ENCODE measurements at regions not wholly inside any gene's neighbourhood (a gene's known extent, or its start where the extent isn't known, plus 50 kb on each side); places are given as distances from the start of the nearest gene placed in this dataset.

GRCh38 chr1:191671236-191671635 is 487.0 kb upstream of the RGS18 start:
- no peak overlapping the region for H3K27ac Mint-ChIP-seq
- no peaks in the 10 kb centered on the region for H3K4me1 Mint-ChIP-seq (ENCODE audit: low read depth in 2 of 2)
- H3K36me3 Mint-ChIP-seq, result no peaks in the 10 kb centered on the region
- peaks cover 6% of the 10 kb centered on the region for H3K9me3 Mint-ChIP-seq
- no peak for DNase-seq (ENCODE audit: low spot score)
- no peak overlapping the region for H3K4me3 Mint-ChIP-seq
- H3K27me3 Mint-ChIP-seq, result no peaks in the 10 kb centered on the region
- ATAC-seq, result no peak

GRCh38 chr1:191674626-191675179 is 483.6 kb upstream of the RGS18 start:
- no peaks in the 10 kb centered on the region for H3K4me1 Mint-ChIP-seq (ENCODE audit: low read depth in 2 of 2)
- no peak overlapping the region for H3K27ac Mint-ChIP-seq
- DNase-seq (ENCODE audit: low spot score) (no peak), ATAC-seq (no peak)
- no peak overlapping the region for H3K4me3 Mint-ChIP-seq
- no peaks in the 10 kb centered on the region for H3K36me3 Mint-ChIP-seq
- H3K27me3 Mint-ChIP-seq, result no peaks in the 10 kb centered on the region
- peaks cover 15% of the 10 kb centered on the region for H3K9me3 Mint-ChIP-seq

DNA sequence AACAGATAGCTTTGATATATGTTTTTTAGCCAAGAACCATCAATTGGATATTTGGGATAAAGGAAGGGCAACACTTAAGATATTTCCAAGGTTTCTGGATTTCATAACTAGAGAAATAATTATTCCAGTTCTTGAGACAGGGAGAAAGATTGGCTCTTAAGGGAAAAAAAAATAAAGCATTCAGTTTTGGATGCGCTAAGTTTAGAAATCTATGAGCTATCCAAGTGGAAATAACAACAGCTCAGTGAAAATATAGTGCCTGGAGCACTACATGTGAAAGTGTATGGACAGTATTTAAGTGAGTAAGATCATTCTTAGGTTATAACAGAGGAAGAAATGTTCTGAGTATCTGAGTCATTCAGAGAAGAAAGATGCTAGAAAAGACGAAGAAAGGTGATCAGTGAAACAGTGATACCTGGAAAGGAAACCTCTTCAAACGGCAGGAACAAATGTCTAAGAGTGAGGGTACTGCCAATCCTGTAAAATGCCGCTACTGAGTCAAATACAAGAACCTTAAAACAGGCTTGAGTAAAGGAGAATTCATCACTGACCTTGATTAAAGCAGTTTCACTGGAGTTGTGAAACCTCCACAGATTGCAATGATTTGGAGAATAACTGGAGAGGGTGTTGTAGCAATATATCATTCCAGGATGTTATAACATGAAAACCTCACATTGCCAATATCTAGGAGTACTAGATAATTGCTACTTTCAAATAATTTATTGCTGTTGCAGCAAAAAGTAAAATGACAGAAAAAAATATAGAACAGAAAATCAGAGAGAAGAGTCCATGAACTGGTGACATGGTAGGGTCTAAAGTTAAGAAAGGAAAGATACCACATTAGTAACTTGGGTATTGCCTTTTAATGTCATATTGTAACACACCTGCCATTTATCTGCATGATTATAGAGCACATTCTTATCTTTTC is 482.1 kb upstream of the RGS18 start:
- ATAC-seq (no peak), DNase-seq (ENCODE audit: low spot score) (no peak)
- no peak overlapping the region for H3K27ac Mint-ChIP-seq
- H3K27me3 Mint-ChIP-seq, result no peaks in the 10 kb centered on the region
- no peaks in the 10 kb centered on the region for H3K36me3 Mint-ChIP-seq
- no peaks in the 10 kb centered on the region for H3K4me1 Mint-ChIP-seq (ENCODE audit: low read depth in 2 of 2)
- H3K4me3 Mint-ChIP-seq, result no peak overlapping the region
- H3K9me3 Mint-ChIP-seq, result peaks cover 12% of the 10 kb centered on the region

- ATAC-seq (no peak), DNase-seq (ENCODE audit: low spot score) (no peak)
- no peaks in the 10 kb centered on the region for H3K36me3 Mint-ChIP-seq
- no peak overlapping the region for H3K27ac Mint-ChIP-seq
- peaks cover 16% of the 10 kb centered on the region for H3K9me3 Mint-ChIP-seq
- no peaks in the 10 kb centered on the region for H3K27me3 Mint-ChIP-seq
- no peak overlapping the region for H3K4me3 Mint-ChIP-seq
- H3K4me1 Mint-ChIP-seq (ENCODE audit: low read depth in 2 of 2), result no peaks in the 10 kb centered on the region
Measured at GRCh38 chr1:191685669-191686068, 472.6 kb upstream of the RGS18 start.

DNA sequence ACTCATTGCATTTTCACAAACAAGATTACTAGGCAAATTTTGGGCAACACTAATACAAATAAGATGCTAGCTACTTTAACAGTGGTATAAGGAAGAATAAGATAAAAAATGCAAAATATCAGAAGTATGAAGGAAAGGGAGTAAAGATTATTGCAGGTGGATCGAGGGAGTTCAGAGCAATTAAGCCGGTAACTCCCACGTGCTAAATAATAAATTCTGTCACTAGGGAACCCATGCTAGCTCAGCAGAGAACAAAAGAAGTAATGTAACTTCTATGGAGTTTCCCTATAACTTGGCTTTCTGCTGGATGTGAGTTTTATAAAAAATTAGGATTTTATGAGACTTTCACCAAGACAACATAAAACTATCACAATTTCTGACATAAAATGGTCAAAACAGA is 470.5 kb upstream of the RGS18 start:
- ATAC-seq (no peak), DNase-seq (ENCODE audit: low spot score) (no peak)
- no peaks in the 10 kb centered on the region for H3K27me3 Mint-ChIP-seq
- H3K9me3 Mint-ChIP-seq, result peaks cover 13% of the 10 kb centered on the region
- H3K36me3 Mint-ChIP-seq, result no peaks in the 10 kb centered on the region
- no peaks in the 10 kb centered on the region for H3K4me1 Mint-ChIP-seq (ENCODE audit: low read depth in 2 of 2)
- H3K4me3 Mint-ChIP-seq, result no peak overlapping the region
- no peak overlapping the region for H3K27ac Mint-ChIP-seq

- H3K27me3 Mint-ChIP-seq, result no peaks in the 10 kb centered on the region
- ATAC-seq (no peak), DNase-seq (ENCODE audit: low spot score) (no peak)
- H3K9me3 Mint-ChIP-seq, result peaks cover 17% of the 10 kb centered on the region
- no peak overlapping the region for H3K4me3 Mint-ChIP-seq
- H3K27ac Mint-ChIP-seq, result no peak overlapping the region
- no peaks in the 10 kb centered on the region for H3K4me1 Mint-ChIP-seq (ENCODE audit: low read depth in 2 of 2)
- H3K36me3 Mint-ChIP-seq, result no peaks in the 10 kb centered on the region
Measured at GRCh38 chr1:191690931-191691330, 467.3 kb upstream of the RGS18 start.

DNA sequence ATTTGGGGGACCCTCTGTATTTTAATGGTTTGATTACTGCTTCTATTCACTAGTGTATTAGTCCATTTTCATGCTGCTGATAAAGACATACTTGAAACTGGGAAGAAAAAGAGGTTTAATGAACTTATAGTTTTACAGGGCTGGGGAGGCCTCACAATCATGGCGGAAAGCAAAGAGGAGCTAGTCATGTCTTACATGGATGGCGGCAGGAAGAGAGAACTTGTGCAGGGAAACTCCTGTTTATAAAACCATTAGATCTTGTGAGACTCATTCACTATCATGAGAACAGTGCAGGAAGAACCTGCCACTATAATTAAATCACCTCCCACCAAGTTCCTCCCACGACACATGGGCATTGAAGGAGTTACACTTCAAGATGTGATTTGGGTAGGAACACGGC is 464.5 kb upstream of the RGS18 start:
- peaks cover 12% of the 10 kb centered on the region for H3K9me3 Mint-ChIP-seq
- H3K27ac Mint-ChIP-seq, result no peak overlapping the region
- H3K36me3 Mint-ChIP-seq, result no peaks in the 10 kb centered on the region
- no peaks in the 10 kb centered on the region for H3K27me3 Mint-ChIP-seq
- ATAC-seq, result no peak
- H3K4me3 Mint-ChIP-seq, result no peak overlapping the region
- no peaks in the 10 kb centered on the region for H3K4me1 Mint-ChIP-seq (ENCODE audit: low read depth in 2 of 2)
- no peak for DNase-seq (ENCODE audit: low spot score)

DNA sequence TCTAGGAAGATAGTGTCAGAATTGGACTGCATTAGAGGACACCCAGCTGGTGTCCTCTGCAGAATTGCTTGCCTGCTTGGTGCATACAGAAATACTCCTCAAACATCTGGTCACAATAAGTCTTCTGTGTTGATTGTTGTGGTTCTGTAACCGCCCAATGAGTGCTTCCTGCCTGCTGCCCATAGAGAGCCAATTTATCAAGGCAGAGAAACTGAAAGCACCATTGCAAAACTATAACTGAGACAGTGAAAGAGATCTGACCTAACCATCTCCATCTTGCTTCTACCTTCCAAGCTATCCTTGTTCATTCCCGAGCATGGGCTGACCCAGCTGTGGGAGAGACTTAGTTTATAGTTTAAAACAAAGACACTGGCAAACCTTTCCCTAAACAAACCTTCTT is 462.4 kb upstream of the RGS18 start:
- Mint-ChIP-seq H3K9me3 (peaks cover 10% of the 10 kb centered on the region), H3K27me3 (no peaks in the 10 kb centered on the region), H3K4me1 (ENCODE audit: low read depth in 2 of 2) (no peaks in the 10 kb centered on the region), H3K36me3 (no peaks in the 10 kb centered on the region), H3K4me3 (no peak overlapping the region), H3K27ac (no peak overlapping the region)
- ATAC-seq, result no peak
- DNase-seq (ENCODE audit: low spot score), result no peak

DNA sequence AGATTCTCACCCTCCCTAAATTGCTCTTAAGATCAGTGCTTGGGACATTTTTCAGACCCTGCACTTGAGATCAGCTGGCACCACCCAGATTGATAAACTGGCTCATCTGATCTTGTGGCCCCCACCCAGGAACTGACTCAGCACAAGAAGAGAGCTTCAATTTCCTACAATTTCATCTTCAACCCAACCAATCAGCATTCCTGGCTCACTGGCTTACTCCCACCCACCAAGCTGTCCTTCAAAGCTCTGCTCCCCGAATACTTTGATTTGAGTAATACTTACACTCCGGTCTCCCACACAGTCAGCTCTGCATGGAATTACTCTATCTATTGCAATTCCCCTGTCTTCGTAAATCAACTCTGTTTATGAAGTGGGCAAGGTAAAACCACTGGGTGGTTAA is 461.9 kb upstream of the RGS18 start:
- DNase-seq (ENCODE audit: low spot score) (no peak), ATAC-seq (no peak)
- Mint-ChIP-seq H3K4me3 (no peak overlapping the region), H3K27me3 (no peaks in the 10 kb centered on the region), H3K9me3 (peaks cover 14% of the 10 kb centered on the region), H3K36me3 (no peaks in the 10 kb centered on the region), H3K27ac (no peak overlapping the region), H3K4me1 (ENCODE audit: low read depth in 2 of 2) (no peaks in the 10 kb centered on the region)

GRCh38 chr1:191697556-191697955 is 460.7 kb upstream of the RGS18 start:
- Mint-ChIP-seq H3K27me3 (no peaks in the 10 kb centered on the region), H3K27ac (no peak overlapping the region), H3K4me3 (no peak overlapping the region), H3K9me3 (peaks cover 18% of the 10 kb centered on the region), H3K36me3 (no peaks in the 10 kb centered on the region), H3K4me1 (ENCODE audit: low read depth in 2 of 2) (no peaks in the 10 kb centered on the region)
- ATAC-seq, result no peak
- no peak for DNase-seq (ENCODE audit: low spot score)

DNA sequence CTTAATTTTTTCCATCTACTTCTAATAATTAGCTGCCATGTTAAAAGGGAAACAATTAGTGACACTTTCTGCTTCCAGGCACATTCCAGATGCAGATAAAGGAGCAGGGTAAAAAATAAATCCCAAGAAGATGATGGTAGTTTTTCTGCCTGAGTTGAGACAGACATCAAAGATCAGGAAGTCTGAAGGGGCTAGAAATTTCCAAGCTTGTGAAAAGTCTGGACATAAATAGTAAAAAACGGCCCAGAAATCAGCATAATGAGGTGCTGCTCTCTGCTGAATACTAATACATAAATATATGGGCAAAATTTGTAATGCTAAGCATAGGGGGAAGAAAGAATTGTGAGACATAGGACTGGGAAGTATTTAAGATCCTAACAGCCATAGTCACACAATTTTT is 460.0 kb upstream of the RGS18 start:
- DNase-seq (ENCODE audit: low spot score) (no peak), ATAC-seq (no peak)
- Mint-ChIP-seq H3K27me3 (no peaks in the 10 kb centered on the region), H3K36me3 (no peaks in the 10 kb centered on the region), H3K4me1 (ENCODE audit: low read depth in 2 of 2) (no peaks in the 10 kb centered on the region), H3K4me3 (no peak overlapping the region), H3K27ac (no peak overlapping the region), H3K9me3 (peaks cover 12% of the 10 kb centered on the region)

DNA sequence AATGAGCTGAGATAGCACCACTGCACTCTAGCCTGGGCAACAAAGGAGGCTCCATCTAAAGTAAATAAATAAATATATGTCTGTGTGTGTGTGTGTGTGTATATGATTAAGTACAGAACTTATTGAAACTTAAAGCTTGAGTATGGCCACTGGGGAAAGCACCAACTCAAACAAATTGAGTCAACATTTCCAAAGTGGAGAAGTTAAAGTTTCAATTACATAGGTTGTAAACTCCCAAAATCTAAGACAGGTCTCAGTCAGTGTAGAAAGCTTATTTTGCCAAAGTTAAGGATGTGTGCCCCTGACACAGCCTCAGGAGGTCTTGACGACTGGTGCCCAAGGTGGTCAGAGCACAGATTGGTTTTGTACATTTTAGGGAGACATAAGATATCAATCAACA is 458.9 kb upstream of the RGS18 start:
- Mint-ChIP-seq H3K4me1 (ENCODE audit: low read depth in 2 of 2) (no peaks in the 10 kb centered on the region), H3K27me3 (no peaks in the 10 kb centered on the region), H3K4me3 (no peak overlapping the region), H3K36me3 (no peaks in the 10 kb centered on the region), H3K9me3 (peaks cover 8% of the 10 kb centered on the region), H3K27ac (no peak overlapping the region)
- ATAC-seq (no peak), DNase-seq (ENCODE audit: low spot score) (no peak)

GRCh38 chr1:191700922-191701321 is 457.3 kb upstream of the RGS18 start:
- Mint-ChIP-seq H3K27me3 (no peaks in the 10 kb centered on the region), H3K4me1 (ENCODE audit: low read depth in 2 of 2) (no peaks in the 10 kb centered on the region), H3K4me3 (no peak overlapping the region), H3K9me3 (peaks cover 8% of the 10 kb centered on the region), H3K36me3 (no peaks in the 10 kb centered on the region), H3K27ac (no peak overlapping the region)
- ATAC-seq (no peak), DNase-seq (ENCODE audit: low spot score) (no peak)

- H3K36me3 Mint-ChIP-seq, result no peaks in the 10 kb centered on the region
- DNase-seq (ENCODE audit: low spot score), result no peak
- no peak for ATAC-seq
- H3K27me3 Mint-ChIP-seq, result no peaks in the 10 kb centered on the region
- H3K27ac Mint-ChIP-seq, result no peak overlapping the region
- no peak overlapping the region for H3K4me3 Mint-ChIP-seq
- H3K9me3 Mint-ChIP-seq, result peaks cover 8% of the 10 kb centered on the region
- no peaks in the 10 kb centered on the region for H3K4me1 Mint-ChIP-seq (ENCODE audit: low read depth in 2 of 2)
Measured at GRCh38 chr1:191702124-191702523, 456.1 kb upstream of the RGS18 start.

DNA sequence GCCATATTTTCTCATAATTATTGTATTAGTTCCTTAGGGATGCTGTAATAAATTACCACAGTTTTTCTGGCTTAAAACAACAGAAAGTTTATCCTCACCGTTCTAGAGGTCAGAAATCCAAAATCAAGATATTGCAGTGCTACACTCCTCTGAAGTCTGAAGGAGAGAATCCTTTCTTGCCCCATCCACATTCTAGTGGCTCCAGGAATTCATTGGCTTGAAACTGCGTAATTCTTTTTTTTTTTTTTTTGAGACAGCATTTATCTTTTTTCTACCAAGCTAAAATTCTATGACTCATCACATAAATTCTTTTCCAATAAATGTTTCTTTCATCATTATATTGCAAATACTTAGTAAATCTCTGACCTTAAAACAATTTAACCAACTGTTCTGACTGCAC is 451.0 kb upstream of the RGS18 start:
- Mint-ChIP-seq H3K27me3 (no peaks in the 10 kb centered on the region), H3K9me3 (peaks cover 7% of the 10 kb centered on the region), H3K4me1 (ENCODE audit: low read depth in 2 of 2) (no peaks in the 10 kb centered on the region), H3K4me3 (no peak overlapping the region), H3K36me3 (no peaks in the 10 kb centered on the region), H3K27ac (no peak overlapping the region)
- DNase-seq (ENCODE audit: low spot score) (no peak), ATAC-seq (no peak)

All from natural killer cell treated with Interleukin-12 subunit alpha and Interleukin-12 subunit beta and Interleukin-15 and Interleukin-18, amount 100 ng/mL, for 72 hours (primary cell).